IPS-15b (cell line): ENCODE measurements at regions not wholly inside any gene's neighbourhood (a gene's known extent, or its start where the extent isn't known, plus 50 kb on each side); places are given as distances from the start of the nearest gene placed in this dataset.

ENCODE experiments used
- H3K27me3 ChIP-seq: one replicate; pipeline ENCODE4 v1.6.1; 2013; ENCODE audit warnings: low read length; ENCODE audit not compliant: control insufficient read depth, insufficient read depth
- H3K36me3 ChIP-seq: one replicate; pipeline ENCODE4 v1.6.1; 2013; ENCODE audit warnings: low read length; ENCODE audit not compliant: control insufficient read depth, insufficient read depth
- H3K4me1 ChIP-seq: one replicate; pipeline ENCODE4 v1.6.1; 2013; ENCODE audit warnings: mild to moderate bottlenecking, low read length; ENCODE audit not compliant: control insufficient read depth, insufficient read depth
- H3K4me3 ChIP-seq: one replicate; pipeline ENCODE4 v1.5.1; 2013; ENCODE audit warnings: low read depth, low read length
- H3K9ac ChIP-seq: one replicate; pipeline ENCODE4 v1.6.1; 2013; ENCODE audit warnings: low read depth, mild to moderate bottlenecking, low read length
- H3K9me3 ChIP-seq: one replicate; pipeline ENCODE4 v1.6.1; 2013; ENCODE audit warnings: mild to moderate bottlenecking, low read length; ENCODE audit not compliant: control insufficient read depth, insufficient read depth

GRCh38 chr13:78198821-78199220 is 280.2 kb upstream of the EDNRB start:
- Histone ChIP-seq H3K36me3 (no peaks in the 10 kb centered on the region), H3K9ac (no peak overlapping the region), H3K27me3 (no peaks in the 10 kb centered on the region), H3K4me3 (no peak overlapping the region), H3K4me1 (no peaks in the 10 kb centered on the region), H3K9me3 (no peaks in the 10 kb centered on the region)

- H3K27me3 ChIP-seq, result no peaks in the 10 kb centered on the region
- H3K9ac ChIP-seq, result no peak overlapping the region
- H3K36me3 ChIP-seq, result no peaks in the 10 kb centered on the region
- H3K9me3 ChIP-seq, result no peaks in the 10 kb centered on the region
- no peaks in the 10 kb centered on the region for H3K4me1 ChIP-seq
- no peak overlapping the region for H3K4me3 ChIP-seq
Observed at GRCh38 chr13:78198419-78198818, 279.8 kb upstream of the EDNRB start.

DNA sequence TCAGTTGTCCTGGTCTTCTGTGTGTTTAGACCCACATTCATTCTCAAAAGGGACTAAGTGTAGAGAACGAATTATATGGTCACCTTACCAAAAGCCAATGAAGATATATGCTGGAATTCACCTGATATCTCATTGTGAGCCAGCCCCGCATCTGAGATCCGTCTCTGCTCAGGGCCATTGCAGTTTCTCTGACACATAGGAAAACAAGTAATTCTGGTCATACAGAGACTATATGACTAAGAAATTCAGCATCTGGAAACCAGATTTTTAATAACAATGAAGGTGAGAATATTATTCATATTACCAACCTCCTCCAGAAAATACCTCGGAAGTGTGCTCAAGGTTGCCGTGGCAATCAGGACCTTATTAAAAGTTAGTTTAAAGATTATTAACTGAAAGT is 278.6 kb upstream of the EDNRB start:
- Histone ChIP-seq H3K9ac (no peak overlapping the region), H3K4me1 (no peaks in the 10 kb centered on the region), H3K36me3 (no peaks in the 10 kb centered on the region), H3K9me3 (no peaks in the 10 kb centered on the region), H3K27me3 (no peaks in the 10 kb centered on the region), H3K4me3 (no peak overlapping the region)

GRCh38 chr13:78194904-78195639 is 276.4 kb upstream of the EDNRB start:
- Histone ChIP-seq H3K9me3 (no peaks in the 10 kb centered on the region), H3K4me3 (no peak overlapping the region), H3K36me3 (no peaks in the 10 kb centered on the region), H3K9ac (no peak overlapping the region), H3K4me1 (no peaks in the 10 kb centered on the region), H3K27me3 (no peaks in the 10 kb centered on the region)

DNA sequence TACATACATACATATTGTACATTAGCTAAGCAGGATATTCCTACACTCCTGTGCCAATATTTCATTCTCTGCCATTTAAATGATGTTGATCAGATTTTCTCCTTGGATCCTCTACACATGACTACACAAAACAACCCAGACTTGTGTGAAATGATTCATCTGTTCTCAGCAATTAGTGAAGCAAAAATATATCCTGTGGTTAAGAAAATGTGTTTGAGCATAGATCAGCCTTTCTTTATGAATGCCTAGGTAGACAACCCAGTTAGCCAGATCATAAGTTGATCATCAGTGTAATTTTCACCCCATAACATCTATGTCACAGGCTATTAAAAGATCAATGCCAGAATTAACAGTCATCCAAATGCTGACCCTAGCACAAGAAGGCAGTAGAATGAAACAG is 275.2 kb upstream of the EDNRB start:
- no peak overlapping the region for H3K9ac ChIP-seq
- no peaks in the 10 kb centered on the region for H3K4me1 ChIP-seq
- no peak overlapping the region for H3K4me3 ChIP-seq
- H3K27me3 ChIP-seq, result no peaks in the 10 kb centered on the region
- H3K9me3 ChIP-seq, result no peaks in the 10 kb centered on the region
- no peaks in the 10 kb centered on the region for H3K36me3 ChIP-seq

DNA sequence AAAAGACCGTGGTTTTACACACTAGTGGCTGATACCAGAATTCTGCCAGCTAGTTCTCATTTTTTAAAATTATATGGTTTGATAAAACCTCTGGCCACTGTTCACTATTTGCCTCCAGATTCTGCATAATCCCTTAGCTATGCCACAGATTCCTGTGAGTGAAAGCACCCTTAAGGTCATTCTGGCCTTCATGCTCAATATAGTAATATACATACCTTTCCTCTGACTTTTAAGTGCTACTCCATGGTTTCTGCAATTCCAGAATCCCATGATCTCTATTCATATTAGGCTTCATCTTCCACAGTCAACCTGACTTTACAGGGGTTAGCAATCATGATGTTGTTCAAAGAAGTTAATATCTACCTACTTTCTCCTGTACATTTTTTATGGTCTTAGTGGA is 274.1 kb upstream of the EDNRB start:
- Histone ChIP-seq H3K27me3 (no peaks in the 10 kb centered on the region), H3K4me1 (no peaks in the 10 kb centered on the region), H3K4me3 (no peak overlapping the region), H3K9ac (no peak overlapping the region), H3K9me3 (no peaks in the 10 kb centered on the region), H3K36me3 (no peaks in the 10 kb centered on the region)

DNA sequence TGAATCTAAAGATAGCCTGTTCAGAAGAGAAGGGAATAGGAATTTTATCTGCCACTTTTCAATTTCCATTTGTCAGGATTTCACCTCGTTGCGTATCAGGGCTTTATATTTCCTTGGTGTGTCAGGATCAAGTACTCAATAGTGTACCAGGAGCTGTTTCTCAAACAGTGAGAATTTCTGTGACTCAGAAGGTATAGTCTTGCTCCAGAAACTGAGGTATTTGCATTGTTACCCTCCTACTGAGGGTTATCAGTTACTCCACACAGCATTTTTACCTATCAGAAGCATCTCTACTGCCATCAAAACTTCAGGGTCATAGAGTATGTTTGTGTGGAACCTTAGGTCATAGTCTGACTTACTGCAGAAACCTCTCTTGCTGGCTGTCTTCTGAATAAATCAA is 271.7 kb upstream of the EDNRB start:
- no peaks in the 10 kb centered on the region for H3K4me1 ChIP-seq
- no peaks in the 10 kb centered on the region for H3K9me3 ChIP-seq
- no peaks in the 10 kb centered on the region for H3K27me3 ChIP-seq
- no peak overlapping the region for H3K4me3 ChIP-seq
- H3K36me3 ChIP-seq, result no peaks in the 10 kb centered on the region
- no peak overlapping the region for H3K9ac ChIP-seq

DNA sequence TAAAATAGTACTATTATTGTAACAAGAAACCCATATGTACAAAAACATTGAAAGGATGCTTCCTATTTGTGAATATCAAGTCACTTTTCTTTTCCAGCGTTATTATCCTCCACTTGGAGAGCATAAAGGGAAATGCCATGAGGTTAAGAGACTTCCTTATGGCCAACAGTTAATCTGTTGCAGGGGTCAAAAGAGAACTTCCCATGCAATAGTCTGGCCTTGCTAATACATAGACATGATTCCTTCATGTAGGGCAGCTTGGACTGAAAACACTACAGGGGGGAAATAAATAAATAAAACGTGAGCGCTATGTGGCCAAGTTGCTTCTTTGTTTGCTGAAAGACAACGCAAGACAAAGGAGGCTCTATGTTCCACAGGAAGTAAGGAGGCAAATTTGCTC is 269.1 kb upstream of the EDNRB start:
- H3K36me3 ChIP-seq, result no peaks in the 10 kb centered on the region
- no peak overlapping the region for H3K9ac ChIP-seq
- H3K27me3 ChIP-seq, result no peaks in the 10 kb centered on the region
- no peak overlapping the region for H3K4me3 ChIP-seq
- H3K4me1 ChIP-seq, result no peaks in the 10 kb centered on the region
- H3K9me3 ChIP-seq, result no peaks in the 10 kb centered on the region

- H3K9me3 ChIP-seq, result no peaks in the 10 kb centered on the region
- H3K27me3 ChIP-seq, result no peaks in the 10 kb centered on the region
- H3K4me1 ChIP-seq, result no peaks in the 10 kb centered on the region
- H3K4me3 ChIP-seq, result no peak overlapping the region
- H3K36me3 ChIP-seq, result no peaks in the 10 kb centered on the region
- H3K9ac ChIP-seq, result no peak overlapping the region
Observed at GRCh38 chr13:78185700-78186099, 267.1 kb upstream of the EDNRB start.

GRCh38 chr13:78183732-78184131 is 265.1 kb upstream of the EDNRB start:
- H3K4me1 ChIP-seq, result no peaks in the 10 kb centered on the region

DNA sequence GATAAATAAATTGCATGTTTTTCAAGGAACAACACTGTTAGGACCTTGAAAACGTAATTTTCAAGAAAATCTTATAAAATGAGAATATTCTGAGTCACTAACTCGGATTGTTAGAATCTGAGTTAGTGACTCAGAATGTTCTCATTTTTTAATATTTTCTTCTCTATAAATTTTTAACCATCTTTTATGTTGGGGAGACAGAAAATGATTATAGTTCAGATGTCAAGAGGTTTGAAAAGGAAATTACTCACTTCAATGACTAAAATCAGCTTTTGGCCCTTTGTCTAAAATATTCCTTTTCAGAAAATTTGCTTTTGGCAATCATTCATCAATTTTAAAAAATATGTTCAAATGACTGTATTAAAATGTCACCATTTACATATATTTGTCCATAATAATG is 264.2 kb upstream of the EDNRB start:
- Histone ChIP-seq H3K4me1 (no peaks in the 10 kb centered on the region), H3K27me3 (no peaks in the 10 kb centered on the region), H3K9me3 (no peaks in the 10 kb centered on the region), H3K4me3 (no peak overlapping the region), H3K9ac (no peak overlapping the region), H3K36me3 (no peaks in the 10 kb centered on the region)

More at GRCh38 chr13:78183732-78184131, 265.1 kb upstream of the EDNRB start:
- Histone ChIP-seq H3K36me3 (no peaks in the 10 kb centered on the region), H3K27me3 (no peaks in the 10 kb centered on the region), H3K9me3 (no peaks in the 10 kb centered on the region), H3K9ac (no peak overlapping the region), H3K4me3 (no peak overlapping the region)

GRCh38 chr13:78177306-78177705 is 258.7 kb upstream of the EDNRB start:
- Histone ChIP-seq H3K27me3 (no peaks in the 10 kb centered on the region), H3K4me1 (no peaks in the 10 kb centered on the region), H3K9ac (no peak overlapping the region), H3K4me3 (no peak overlapping the region), H3K36me3 (no peaks in the 10 kb centered on the region), H3K9me3 (no peaks in the 10 kb centered on the region)
